ENCODE measurements at regions not wholly inside any gene's neighbourhood (a gene's known extent, or its start where the extent isn't known, plus 50 kb on each side); places are given as distances from the start of the nearest gene placed in this dataset.

GRCh38 chr1:238265866-238266265 lies 375.1 kb upstream of the ZP4 start:
- no peaks in the 10 kb centered on the region for H3K9me3 ChIP-seq

GRCh38 chr1:238264951-238265350 lies 374.2 kb upstream of the ZP4 start:
- H3K27me3 ChIP-seq, result no peaks in the 10 kb centered on the region
- ATAC-seq (ENCODE audit: low FRiP score in 2 of 2), result no peak

More at GRCh38 chr1:238265866-238266265, 375.1 kb upstream of the ZP4 start:
- no peak for DNase-seq
- Histone ChIP-seq H3K27me3 (no peaks in the 10 kb centered on the region), H3K4me3 (no peak overlapping the region), H3K27ac (no peak overlapping the region), H3K36me3 (no peaks in the 10 kb centered on the region), H3K4me1 (no peaks in the 10 kb centered on the region)
- TF ChIP-seq POLR2A (IDR thresholded peaks at IDR 0.05), result no peak
- no peak for TF ChIP-seq CTCF (IDR thresholded peaks at IDR 0.05)
- TF ChIP-seq POLR2AphosphoS5 (IDR thresholded peaks at IDR 0.05), result no peak
- no peak for TF ChIP-seq EP300 (IDR thresholded peaks at IDR 0.05)
- no peak for ATAC-seq (ENCODE audit: low FRiP score in 2 of 2)
- WGBS, 2 donors, result 47 to 64% methylated on average over 1 of the region's 1 CpG

GRCh38 chr1:238258510-238258909 lies 367.8 kb upstream of the ZP4 start:
- Histone ChIP-seq H3K9me3 (no peaks in the 10 kb centered on the region), H3K36me3 (no peaks in the 10 kb centered on the region), H3K4me3 (no peak overlapping the region), H3K4me1 (no peaks in the 10 kb centered on the region), H3K27ac (no peak overlapping the region), H3K27me3 (no peaks in the 10 kb centered on the region)
- TF ChIP-seq EP300 (IDR thresholded peaks at IDR 0.05), result no peak
- TF ChIP-seq POLR2A (IDR thresholded peaks at IDR 0.05), result no peak
- TF ChIP-seq CTCF (IDR thresholded peaks at IDR 0.05), result no peak
- no peak for TF ChIP-seq POLR2AphosphoS5 (IDR thresholded peaks at IDR 0.05)
- DNase-seq (no peak), ATAC-seq (ENCODE audit: low FRiP score in 2 of 2) (no peak)

More at GRCh38 chr1:238264951-238265350, 374.2 kb upstream of the ZP4 start:
- H3K36me3 ChIP-seq, result no peaks in the 10 kb centered on the region
- H3K27ac ChIP-seq, result no peak overlapping the region
- no peaks in the 10 kb centered on the region for H3K9me3 ChIP-seq
- H3K4me3 ChIP-seq, result no peak overlapping the region
- TF ChIP-seq POLR2A (IDR thresholded peaks at IDR 0.05), result no peak
- TF ChIP-seq EP300 (IDR thresholded peaks at IDR 0.05), result no peak
- TF ChIP-seq POLR2AphosphoS5 (IDR thresholded peaks at IDR 0.05), result no peak
- TF ChIP-seq CTCF (IDR thresholded peaks at IDR 0.05), result no peak
- DNase-seq, result no peak
- H3K4me1 ChIP-seq, result no peaks in the 10 kb centered on the region

- H3K36me3 ChIP-seq, result no peaks in the 10 kb centered on the region
- WGBS, 2 donors, result 74 to 78% methylated on average over 7 of the region's 7 CpGs
- TF ChIP-seq POLR2A (IDR thresholded peaks at IDR 0.05) (no peak), POLR2AphosphoS5 (IDR thresholded peaks at IDR 0.05) (no peak), EP300 (IDR thresholded peaks at IDR 0.05) (no peak), CTCF (IDR thresholded peaks at IDR 0.05) (no peak)
- no peak overlapping the region for H3K4me3 ChIP-seq
- no peak overlapping the region for H3K27ac ChIP-seq
- no peaks in the 10 kb centered on the region for H3K9me3 ChIP-seq
- no peaks in the 10 kb centered on the region for H3K4me1 ChIP-seq
- DNase-seq (no peak), ATAC-seq (ENCODE audit: low FRiP score in 2 of 2) (no peak)
- no peaks in the 10 kb centered on the region for H3K27me3 ChIP-seq
Observed at GRCh38 chr1:238257018-238257621, 366.4 kb upstream of the ZP4 start.

GRCh38 chr1:238254935-238255334 lies 364.2 kb upstream of the ZP4 start:
- WGBS, 2 donors, result 82 to 87% methylated on average over 3 of the region's 3 CpGs
- Histone ChIP-seq H3K27ac (no peak overlapping the region), H3K27me3 (no peaks in the 10 kb centered on the region), H3K4me3 (no peak overlapping the region), H3K36me3 (no peaks in the 10 kb centered on the region), H3K4me1 (no peaks in the 10 kb centered on the region), H3K9me3 (no peaks in the 10 kb centered on the region)
- DNase-seq (no peak), ATAC-seq (ENCODE audit: low FRiP score in 2 of 2) (no peak)
- TF ChIP-seq EP300 (IDR thresholded peaks at IDR 0.05) (no peak), CTCF (IDR thresholded peaks at IDR 0.05) (no peak), POLR2AphosphoS5 (IDR thresholded peaks at IDR 0.05) (no peak), POLR2A (IDR thresholded peaks at IDR 0.05) (no peak)

Measured in upper lobe of left lung (tissue), 6 donors.